ENCODE measurements at regions not wholly inside any gene's neighbourhood (a gene's known extent, or its start where the extent isn't known, plus 50 kb on each side); places are given as distances from the start of the nearest gene placed in this dataset.
"Not testable (repeated sequence)": the region's sequence is repeated elsewhere in the genome, so short reads cannot be mapped to it uniquely, and the experiment has no call there.

- Histone ChIP-seq H3K27ac (ENCODE audit: control insufficient read depth, insufficient read depth, low read length) (no peak overlapping the region), H3K4me1 (ENCODE audit: control insufficient read depth, extremely low read depth, insufficient read depth, low read length) (no peaks in the 10 kb centered on the region), H3K27me3 (ENCODE audit: control insufficient read depth, extremely low read depth, insufficient read depth, low read length) (no peaks in the 10 kb centered on the region), H3K4me2 (ENCODE audit: control insufficient read depth, extremely low read depth, insufficient read depth, low read depth, low read length) (no peak overlapping the region), H3K36me3 (ENCODE audit: control insufficient read depth in 2 of 2, extremely low read depth in 1 of 2, insufficient read depth in 2 of 2, low read length in 2 of 2) (no peaks in the 10 kb centered on the region), H3K4me3 (ENCODE audit: control insufficient read depth in 2 of 3, extremely low read depth in 1 of 3, insufficient read depth in 2 of 3, low read depth in 1 of 3, low read length in 3 of 3) (no peak overlapping the region), H4K20me1 (ENCODE audit: control insufficient read depth, extremely low read depth, insufficient read depth, low read length) (no peaks in the 10 kb centered on the region), H3K9me3 (ENCODE audit: control insufficient read depth, low read depth, low read length) (no peaks in the 10 kb centered on the region), H3K9ac (ENCODE audit: control insufficient read depth, extremely low read depth, insufficient read depth, low read length) (no peak overlapping the region), H3K79me2 (ENCODE audit: control insufficient read depth, insufficient read depth, low read length) (no peaks in the 10 kb centered on the region), H3K9me1 (ENCODE audit: control insufficient read depth, extremely low read depth, insufficient read depth, low read length) (no peaks in the 10 kb centered on the region), H2AFZ (ENCODE audit: control insufficient read depth, low read length) (no peak overlapping the region)
- FAIRE-seq: no peak
- TF ChIP-seq EZH2 (IDR thresholded peaks at IDR 0.05; ENCODE audit: low read length) (no peak), CTCF (optimal IDR thresholded peaks at IDR 0.05 in 1 of 3, IDR thresholded peaks at IDR 0.05 in 1 of 3, conservative IDR thresholded peaks at IDR 0.05 in 1 of 3; ENCODE audit: extremely low read depth in 1 of 3, insufficient read depth in 2 of 3, low read length in 3 of 3) (no peak)
- no peak for DNase-seq (ENCODE audit: low read depth, low spot score)
- dilution Hi-C loops (cut with MboI; ENCODE audit: extremely low pct_ligation_motif_present, low sequenced_read_pairs): no loop called here
Observed at GRCh38 chrX:125248931-125249330, 70.7 kb upstream of the TEX13C start.

- DNase-seq (ENCODE audit: low read depth, low spot score); dilution Hi-C loops (cut with MboI; ENCODE audit: extremely low pct_ligation_motif_present, low sequenced_read_pairs); H3K4me2 ChIP-seq (ENCODE audit: control insufficient read depth, extremely low read depth, insufficient read depth, low read depth, low read length); H4K20me1 ChIP-seq (ENCODE audit: control insufficient read depth, extremely low read depth, insufficient read depth, low read length); H3K4me1 ChIP-seq (ENCODE audit: control insufficient read depth, extremely low read depth, insufficient read depth, low read length); H3K4me3 ChIP-seq (ENCODE audit: control insufficient read depth in 2 of 3, extremely low read depth in 1 of 3, insufficient read depth in 2 of 3, low read depth in 1 of 3, low read length in 3 of 3); H3K27me3 ChIP-seq (ENCODE audit: control insufficient read depth, extremely low read depth, insufficient read depth, low read length); H3K27ac ChIP-seq (ENCODE audit: control insufficient read depth, insufficient read depth, low read length); H3K9me3 ChIP-seq (ENCODE audit: control insufficient read depth, low read depth, low read length); H3K79me2 ChIP-seq (ENCODE audit: control insufficient read depth, insufficient read depth, low read length); H2AFZ ChIP-seq (ENCODE audit: control insufficient read depth, low read length); FAIRE-seq; H3K36me3 ChIP-seq (ENCODE audit: control insufficient read depth in 2 of 2, extremely low read depth in 1 of 2, insufficient read depth in 2 of 2, low read length in 2 of 2); H3K9me1 ChIP-seq (ENCODE audit: control insufficient read depth, extremely low read depth, insufficient read depth, low read length); H3K9ac ChIP-seq (ENCODE audit: control insufficient read depth, extremely low read depth, insufficient read depth, low read length): not testable (repeated sequence)
Observed at GRCh38 chrX:125255759-125256158, 63.9 kb upstream of the TEX13C start.

GRCh38 chrX:125262836-125263235, 56.8 kb upstream of the TEX13C start:
- Histone ChIP-seq H2AFZ (ENCODE audit: control insufficient read depth, low read length) (no peak overlapping the region), H3K9ac (ENCODE audit: control insufficient read depth, extremely low read depth, insufficient read depth, low read length) (no peak overlapping the region), H4K20me1 (ENCODE audit: control insufficient read depth, extremely low read depth, insufficient read depth, low read length) (no peaks in the 10 kb centered on the region), H3K4me2 (ENCODE audit: control insufficient read depth, extremely low read depth, insufficient read depth, low read depth, low read length) (no peak overlapping the region), H3K79me2 (ENCODE audit: control insufficient read depth, insufficient read depth, low read length) (no peaks in the 10 kb centered on the region), H3K9me1 (ENCODE audit: control insufficient read depth, extremely low read depth, insufficient read depth, low read length) (no peaks in the 10 kb centered on the region), H3K27me3 (ENCODE audit: control insufficient read depth, extremely low read depth, insufficient read depth, low read length) (no peaks in the 10 kb centered on the region), H3K4me3 (ENCODE audit: control insufficient read depth in 2 of 3, extremely low read depth in 1 of 3, insufficient read depth in 2 of 3, low read depth in 1 of 3, low read length in 3 of 3) (no peak overlapping the region), H3K36me3 (ENCODE audit: control insufficient read depth in 2 of 2, extremely low read depth in 1 of 2, insufficient read depth in 2 of 2, low read length in 2 of 2) (no peaks in the 10 kb centered on the region), H3K9me3 (ENCODE audit: control insufficient read depth, low read depth, low read length) (peaks cover 2% of the 10 kb centered on the region), H3K27ac (ENCODE audit: control insufficient read depth, insufficient read depth, low read length) (no peak overlapping the region), H3K4me1 (ENCODE audit: control insufficient read depth, extremely low read depth, insufficient read depth, low read length) (no peaks in the 10 kb centered on the region)
- TF ChIP-seq EZH2 (IDR thresholded peaks at IDR 0.05; ENCODE audit: low read length) (no peak), CTCF (optimal IDR thresholded peaks at IDR 0.05 in 1 of 3, IDR thresholded peaks at IDR 0.05 in 1 of 3, conservative IDR thresholded peaks at IDR 0.05 in 1 of 3; ENCODE audit: extremely low read depth in 1 of 3, insufficient read depth in 2 of 3, low read length in 3 of 3) (no peak)
- DNase-seq (ENCODE audit: low read depth, low spot score) (no peak), FAIRE-seq (no peak)
- dilution Hi-C loops (cut with MboI; ENCODE audit: extremely low pct_ligation_motif_present, low sequenced_read_pairs): no loop called here
